ENCODE measurements at regions not wholly inside any gene's neighbourhood (a gene's known extent, or its start where the extent isn't known, plus 50 kb on each side); places are given as distances from the start of the nearest gene placed in this dataset.

DNA sequence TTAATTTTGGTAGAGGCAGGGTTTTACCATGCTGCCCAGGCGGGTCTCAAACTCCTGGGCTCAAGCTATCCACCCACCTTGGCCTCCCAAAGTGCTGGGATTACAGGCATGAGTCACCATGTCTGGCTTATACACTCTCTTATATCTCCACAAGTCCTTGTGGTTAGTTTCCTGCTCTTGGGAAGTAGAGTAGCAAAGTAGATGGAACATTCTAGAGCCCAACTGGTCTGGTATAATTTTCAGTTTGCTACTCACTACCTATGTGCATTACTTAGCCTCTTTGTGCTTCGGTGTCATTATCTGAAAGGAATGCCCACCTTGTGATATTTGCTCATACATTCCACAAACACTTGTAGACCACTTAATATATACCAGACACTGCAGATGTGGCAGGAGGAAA is 96.6 kb upstream of the IPO9 start:
- TF ChIP-seq, protein P1, sequence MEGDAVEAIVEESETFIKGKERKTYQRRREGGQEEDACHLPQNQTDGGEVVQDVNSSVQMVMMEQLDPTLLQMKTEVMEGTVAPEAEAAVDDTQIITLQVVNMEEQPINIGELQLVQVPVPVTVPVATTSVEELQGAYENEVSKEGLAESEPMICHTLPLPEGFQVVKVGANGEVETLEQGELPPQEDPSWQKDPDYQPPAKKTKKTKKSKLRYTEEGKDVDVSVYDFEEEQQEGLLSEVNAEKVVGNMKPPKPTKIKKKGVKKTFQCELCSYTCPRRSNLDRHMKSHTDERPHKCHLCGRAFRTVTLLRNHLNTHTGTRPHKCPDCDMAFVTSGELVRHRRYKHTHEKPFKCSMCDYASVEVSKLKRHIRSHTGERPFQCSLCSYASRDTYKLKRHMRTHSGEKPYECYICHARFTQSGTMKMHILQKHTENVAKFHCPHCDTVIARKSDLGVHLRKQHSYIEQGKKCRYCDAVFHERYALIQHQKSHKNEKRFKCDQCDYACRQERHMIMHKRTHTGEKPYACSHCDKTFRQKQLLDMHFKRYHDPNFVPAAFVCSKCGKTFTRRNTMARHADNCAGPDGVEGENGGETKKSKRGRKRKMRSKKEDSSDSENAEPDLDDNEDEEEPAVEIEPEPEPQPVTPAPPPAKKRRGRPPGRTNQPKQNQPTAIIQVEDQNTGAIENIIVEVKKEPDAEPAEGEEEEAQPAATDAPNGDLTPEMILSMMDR (IDR thresholded peaks at IDR 0.05), result no peak
- TF ChIP-seq POLR2A (IDR thresholded peaks at IDR 0.05), result no peak

Measured in right lobe of liver (tissue), 4 donors.